OCI-LY7 (cell line): ENCODE measurements at regions not wholly inside any gene's neighbourhood (a gene's known extent, or its start where the extent isn't known, plus 50 kb on each side); places are given as distances from the start of the nearest gene placed in this dataset.

Source experiments
- EZH2phosphoT487 ChIP-seq: fragments of 200-600 bp; sonication (generic); IDR thresholded peaks from 2 replicates; pipeline ENCODE4 v1.6.1; 2018; ENCODE audit warnings: low read depth, borderline replicate concordance, mild to moderate bottlenecking, mixed run types, antibody characterized with exemption, low read length, moderate library complexity, mixed read lengths
- TF ChIP-seq, protein P1 (sequence below): fragments of 200-600 bp; sonication (generic); conservative IDR thresholded peaks from 2 replicates; pipeline ENCODE4 v1.5.1; 2014; ENCODE audit warnings: mild to moderate bottlenecking, antibody characterized with exemption, low read length, moderate library complexity, mixed read lengths

DNA sequence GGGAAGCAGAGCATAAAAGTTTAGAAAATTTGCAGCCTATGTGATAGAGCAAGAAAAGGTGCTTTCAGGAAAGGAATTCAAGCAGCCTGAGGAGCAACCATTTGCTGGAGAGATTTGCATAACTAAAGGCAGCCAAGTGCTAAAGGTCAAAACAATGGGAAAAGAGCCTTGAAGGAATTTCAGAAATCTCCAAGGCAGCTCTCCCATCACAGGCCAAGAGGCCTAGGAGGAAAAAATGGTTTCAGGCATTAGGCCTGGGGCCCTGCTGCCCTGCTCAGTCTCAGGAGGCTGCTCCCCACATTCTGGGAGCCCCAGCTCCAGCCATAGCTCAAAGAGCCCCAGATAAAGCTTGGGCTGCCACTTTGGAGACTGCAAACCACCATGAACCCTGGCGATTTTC lies 95.9 kb upstream of the UNC5B start:
- TF ChIP-seq, protein P1, sequence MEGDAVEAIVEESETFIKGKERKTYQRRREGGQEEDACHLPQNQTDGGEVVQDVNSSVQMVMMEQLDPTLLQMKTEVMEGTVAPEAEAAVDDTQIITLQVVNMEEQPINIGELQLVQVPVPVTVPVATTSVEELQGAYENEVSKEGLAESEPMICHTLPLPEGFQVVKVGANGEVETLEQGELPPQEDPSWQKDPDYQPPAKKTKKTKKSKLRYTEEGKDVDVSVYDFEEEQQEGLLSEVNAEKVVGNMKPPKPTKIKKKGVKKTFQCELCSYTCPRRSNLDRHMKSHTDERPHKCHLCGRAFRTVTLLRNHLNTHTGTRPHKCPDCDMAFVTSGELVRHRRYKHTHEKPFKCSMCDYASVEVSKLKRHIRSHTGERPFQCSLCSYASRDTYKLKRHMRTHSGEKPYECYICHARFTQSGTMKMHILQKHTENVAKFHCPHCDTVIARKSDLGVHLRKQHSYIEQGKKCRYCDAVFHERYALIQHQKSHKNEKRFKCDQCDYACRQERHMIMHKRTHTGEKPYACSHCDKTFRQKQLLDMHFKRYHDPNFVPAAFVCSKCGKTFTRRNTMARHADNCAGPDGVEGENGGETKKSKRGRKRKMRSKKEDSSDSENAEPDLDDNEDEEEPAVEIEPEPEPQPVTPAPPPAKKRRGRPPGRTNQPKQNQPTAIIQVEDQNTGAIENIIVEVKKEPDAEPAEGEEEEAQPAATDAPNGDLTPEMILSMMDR, result no peak
- no peak for TF ChIP-seq EZH2phosphoT487
